ENCODE measurements at regions not wholly inside any gene's neighbourhood (a gene's known extent, or its start where the extent isn't known, plus 50 kb on each side); places are given as distances from the start of the nearest gene placed in this dataset.

- no peak for DNase-seq (ENCODE audit: low read depth in 3 of 3)
These were observed 366.2 kb upstream of the KITLG start for GRCh38 chr12:88946372-88946997.

- no peak for DNase-seq (ENCODE audit: low read depth in 3 of 3)
These were observed 364.9 kb upstream of the KITLG start for GRCh38 chr12:88945051-88945732.

- DNase-seq (ENCODE audit: low read depth in 3 of 3), result no peak
These were observed 364.1 kb upstream of the KITLG start for GRCh38 chr12:88944397-88944796.

GRCh38 chr12:88940854-88941253, 360.6 kb upstream of the KITLG start:
- DNase-seq (ENCODE audit: low read depth in 3 of 3), result no peak

- DNase-seq (ENCODE audit: low read depth in 3 of 3), result no peak
These were observed 355.6 kb upstream of the KITLG start for GRCh38 chr12:88935856-88936255.

- DNase-seq (ENCODE audit: low read depth in 3 of 3), result no peak
These were observed 354.0 kb upstream of the KITLG start for GRCh38 chr12:88934163-88934747.

GRCh38 chr12:88932457-88932856, 352.2 kb upstream of the KITLG start:
- no peak for DNase-seq (ENCODE audit: low read depth in 3 of 3)

GRCh38 chr12:88931598-88931997, 351.3 kb upstream of the KITLG start:
- no peak for DNase-seq (ENCODE audit: low read depth in 3 of 3)

GRCh38 chr12:88925454-88925853, 345.2 kb upstream of the KITLG start:
- no peak for DNase-seq (ENCODE audit: low read depth in 3 of 3)

- no peak for DNase-seq (ENCODE audit: low read depth in 3 of 3)
These were observed 343.9 kb upstream of the KITLG start for GRCh38 chr12:88924162-88924561.

GRCh38 chr12:88923631-88924030, 343.4 kb upstream of the KITLG start:
- no peak for DNase-seq (ENCODE audit: low read depth in 3 of 3)

GRCh38 chr12:88922816-88923215, 342.5 kb upstream of the KITLG start:
- DNase-seq (ENCODE audit: low read depth in 3 of 3), result no peak

GRCh38 chr12:88921890-88922532, 341.7 kb upstream of the KITLG start:
- DNase-seq (ENCODE audit: low read depth in 3 of 3), result no peak

GRCh38 chr12:88921434-88921833, 341.2 kb upstream of the KITLG start:
- DNase-seq (ENCODE audit: low read depth in 3 of 3), result no peak

GRCh38 chr12:88918161-88918560, 337.9 kb upstream of the KITLG start:
- DNase-seq (ENCODE audit: low read depth in 3 of 3), result no peak

- no peak for DNase-seq (ENCODE audit: low read depth in 3 of 3)
These were observed 334.7 kb upstream of the KITLG start for GRCh38 chr12:88914967-88915366.

GRCh38 chr12:88909510-88909909, 329.2 kb upstream of the KITLG start:
- no peak for DNase-seq (ENCODE audit: low read depth in 3 of 3)

- no peak for DNase-seq (ENCODE audit: low read depth in 3 of 3)
These were observed 328.1 kb upstream of the KITLG start for GRCh38 chr12:88908345-88908744.

GRCh38 chr12:88904705-88905104, 324.4 kb upstream of the KITLG start:
- DNase-seq (ENCODE audit: low read depth in 3 of 3), result no peak

GRCh38 chr12:88903333-88903732, 323.1 kb upstream of the KITLG start:
- DNase-seq (ENCODE audit: low read depth in 3 of 3), result no peak

GRCh38 chr12:88897723-88898122, 317.5 kb upstream of the KITLG start:
- no peak for DNase-seq (ENCODE audit: low read depth in 3 of 3)

GRCh38 chr12:88896958-88897357, 316.7 kb upstream of the KITLG start:
- DNase-seq (ENCODE audit: low read depth in 3 of 3), result no peak

GRCh38 chr12:88895634-88896033, 315.4 kb upstream of the KITLG start:
- DNase-seq (ENCODE audit: low read depth in 3 of 3), result no peak

All from stimulated activated CD4-positive, alpha-beta T cell treated with anti-CD3 and anti-CD28 coated beads, TNF-alpha, amount 100 ng/mL, for 4 hours (primary cell).